Neural progenitor cell (in vitro differentiated cells): ENCODE measurements at regions not wholly inside any gene's neighbourhood (a gene's known extent, or its start where the extent isn't known, plus 50 kb on each side); places are given as distances from the start of the nearest gene placed in this dataset.

Experiments
- CTCF ChIP-seq: fragments of 200-600 bp; sonication (generic); IDR thresholded peaks from 2 replicates; pipeline ENCODE4 v1.5.1; 2017; ENCODE audit warnings: antibody characterized with exemption, mild to moderate bottlenecking
- EZH2 ChIP-seq: fragments of 200-600 bp; sonication (generic); IDR thresholded peaks from 2 replicates; pipeline ENCODE4 v1.6.1; 2017; ENCODE audit warnings: antibody characterized with exemption, mild to moderate bottlenecking, moderate library complexity
- EZH2phosphoT487 ChIP-seq: fragments of 200-600 bp; sonication (generic); IDR thresholded peaks from 2 replicates; pipeline ENCODE4 v1.6.1; 2017; ENCODE audit warnings: antibody characterized with exemption

GRCh38 chr14:106269029-106269428, 742.6 kb downstream of the TMEM121 start:
- no peak for TF ChIP-seq CTCF
- no peak for TF ChIP-seq EZH2
- no peak for TF ChIP-seq EZH2phosphoT487
